Umbilical cord (tissue), 1 donor: ENCODE measurements at regions not wholly inside any gene's neighbourhood (a gene's known extent, or its start where the extent isn't known, plus 50 kb on each side); places are given as distances from the start of the nearest gene placed in this dataset.

ENCODE experiments used
- DNase-seq: peaks from one replicate; pipeline ENCODE4 v3.0.0-alpha.2; 2015; ENCODE audit warnings: low spot score

- peak; percentile 13 for DNase-seq
Measured at GRCh38 chr10:6342096-6342685, 139.5 kb downstream of the PFKFB3 start.

- peak; percentile 39 for DNase-seq
Measured at GRCh38 chr10:6343305-6344010, 140.7 kb downstream of the PFKFB3 start.

- DNase-seq = no peak
Measured at GRCh38 chr10:6345404-6345803, 142.7 kb downstream of the PFKFB3 start.

GRCh38 chr10:6346631-6347030 lies 143.9 kb downstream of the PFKFB3 start:
- DNase-seq = no peak

GRCh38 chr10:6347391-6347951 lies 144.7 kb downstream of the PFKFB3 start:
- DNase-seq = no peak

GRCh38 chr10:6348096-6348874 lies 145.6 kb downstream of the PFKFB3 start:
- DNase-seq = peak; percentile 3

- DNase-seq = no peak
Measured at GRCh38 chr10:6349846-6350535, 147.3 kb downstream of the PFKFB3 start.

GRCh38 chr10:6350609-6351008 lies 147.9 kb downstream of the PFKFB3 start:
- no peak for DNase-seq

- DNase-seq = no peak
Measured at GRCh38 chr10:6351495-6351894, 148.8 kb downstream of the PFKFB3 start.

GRCh38 chr10:6353526-6353925 lies 150.8 kb downstream of the PFKFB3 start:
- no peak for DNase-seq

- DNase-seq = no peak
Measured at GRCh38 chr10:6354168-6354772, 151.5 kb downstream of the PFKFB3 start.

- no peak for DNase-seq
Measured at GRCh38 chr10:6356280-6356793, 153.6 kb downstream of the PFKFB3 start.

GRCh38 chr10:6361869-6362268 lies 159.1 kb downstream of the PFKFB3 start:
- DNase-seq = no peak

- no peak for DNase-seq
Measured at GRCh38 chr10:6362879-6363278, 160.1 kb downstream of the PFKFB3 start.

GRCh38 chr10:6363511-6363910 lies 160.8 kb downstream of the PFKFB3 start:
- DNase-seq = no peak

- DNase-seq = no peak
Measured at GRCh38 chr10:6364283-6364682, 161.6 kb downstream of the PFKFB3 start.

GRCh38 chr10:6364893-6365292 lies 162.2 kb downstream of the PFKFB3 start:
- no peak for DNase-seq

- no peak for DNase-seq
Measured at GRCh38 chr10:6365384-6365783, 162.7 kb downstream of the PFKFB3 start.
